Fibroblast of villous mesenchyme (primary cell): ENCODE measurements at regions not wholly inside any gene's neighbourhood (a gene's known extent, or its start where the extent isn't known, plus 50 kb on each side); places are given as distances from the start of the nearest gene placed in this dataset.
"Not testable (repeated sequence)": the region's sequence is repeated elsewhere in the genome, so short reads cannot be mapped to it uniquely, and the experiment has no call there.

Experiments
- DNase-seq: peaks from one replicate; pipeline ENCODE4 v3.0.0-alpha.2; 2010; ENCODE audit warnings: low read depth
- H3K4me3 ChIP-seq: 2 replicates; pipeline ENCODE4 v1.5.1; 2011; ENCODE audit warnings: low read depth, mild to moderate bottlenecking, low read length
- TF ChIP-seq, protein P1 (sequence below): IDR thresholded peaks from 2 replicates; pipeline ENCODE4 v1.5.1; 2012; ENCODE audit warnings: low read depth, mild to moderate bottlenecking, low read length; ENCODE audit not compliant: insufficient read depth

DNA sequence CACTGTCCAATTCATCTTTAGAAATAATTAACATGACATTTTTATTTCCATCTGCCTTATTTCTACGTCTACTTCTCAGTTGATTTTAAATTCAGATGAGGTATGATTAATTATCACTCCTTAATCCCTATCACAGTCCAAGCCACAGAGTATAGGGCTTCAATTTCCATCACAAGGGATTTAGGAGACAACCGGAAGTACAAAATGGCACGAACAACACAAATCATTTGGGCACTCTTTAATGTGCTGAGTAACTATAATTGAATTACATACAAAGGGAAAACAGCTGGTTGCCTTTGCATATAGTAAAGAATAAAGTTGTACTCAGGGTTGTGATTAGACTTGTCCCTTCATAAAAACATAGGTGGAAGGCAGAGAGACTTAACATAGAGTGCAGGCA is 290.4 kb upstream of the MAGEB16 start:
- DNase-seq = no peak
- no peak overlapping the region for H3K4me3 ChIP-seq
- TF ChIP-seq, protein P1, sequence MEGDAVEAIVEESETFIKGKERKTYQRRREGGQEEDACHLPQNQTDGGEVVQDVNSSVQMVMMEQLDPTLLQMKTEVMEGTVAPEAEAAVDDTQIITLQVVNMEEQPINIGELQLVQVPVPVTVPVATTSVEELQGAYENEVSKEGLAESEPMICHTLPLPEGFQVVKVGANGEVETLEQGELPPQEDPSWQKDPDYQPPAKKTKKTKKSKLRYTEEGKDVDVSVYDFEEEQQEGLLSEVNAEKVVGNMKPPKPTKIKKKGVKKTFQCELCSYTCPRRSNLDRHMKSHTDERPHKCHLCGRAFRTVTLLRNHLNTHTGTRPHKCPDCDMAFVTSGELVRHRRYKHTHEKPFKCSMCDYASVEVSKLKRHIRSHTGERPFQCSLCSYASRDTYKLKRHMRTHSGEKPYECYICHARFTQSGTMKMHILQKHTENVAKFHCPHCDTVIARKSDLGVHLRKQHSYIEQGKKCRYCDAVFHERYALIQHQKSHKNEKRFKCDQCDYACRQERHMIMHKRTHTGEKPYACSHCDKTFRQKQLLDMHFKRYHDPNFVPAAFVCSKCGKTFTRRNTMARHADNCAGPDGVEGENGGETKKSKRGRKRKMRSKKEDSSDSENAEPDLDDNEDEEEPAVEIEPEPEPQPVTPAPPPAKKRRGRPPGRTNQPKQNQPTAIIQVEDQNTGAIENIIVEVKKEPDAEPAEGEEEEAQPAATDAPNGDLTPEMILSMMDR = no peak

DNA sequence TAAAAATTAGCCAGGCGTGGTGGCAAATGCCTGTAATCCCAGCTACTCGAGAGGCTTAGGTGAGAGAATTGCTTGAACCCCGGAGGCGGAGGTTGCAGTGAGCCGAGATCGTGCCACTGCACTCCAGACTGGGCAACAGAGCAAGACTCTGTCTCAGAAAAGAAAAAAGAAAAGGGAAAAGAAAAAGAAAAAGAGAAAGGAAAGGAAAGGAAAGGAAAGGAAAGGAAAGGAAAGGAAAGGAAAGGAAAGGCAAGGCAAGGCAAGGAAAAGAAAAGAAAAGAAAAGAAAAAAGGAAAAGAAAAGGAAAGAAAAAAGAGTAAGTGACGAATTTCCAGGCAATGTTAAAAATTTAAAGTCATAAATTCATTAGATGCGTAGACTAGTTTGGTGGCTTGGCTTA is 250.1 kb upstream of the MAGEB16 start:
- DNase-seq, H3K4me3 ChIP-seq: not testable (repeated sequence)

DNA sequence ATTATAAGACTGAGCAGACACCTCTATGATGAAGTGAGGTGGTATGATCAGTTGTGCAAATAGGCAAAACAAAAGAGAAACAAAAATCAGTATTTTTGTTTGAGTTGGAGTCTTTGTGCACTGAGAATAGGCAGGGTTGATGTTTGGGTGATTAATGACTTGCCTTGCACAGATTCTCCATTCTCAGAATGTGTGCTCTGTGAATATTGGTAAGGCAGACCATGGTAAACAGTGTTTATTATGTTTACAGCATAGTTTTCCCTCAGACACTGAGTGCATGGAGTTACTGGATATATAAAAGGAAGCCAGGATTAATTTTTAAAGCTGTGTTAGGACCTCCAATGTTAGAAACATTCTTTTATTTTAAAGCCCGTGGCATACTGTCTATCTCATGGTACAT is 240.2 kb upstream of the MAGEB16 start:
- H3K4me3 ChIP-seq = no peak overlapping the region
- TF ChIP-seq, protein P1 = no peak
- DNase-seq = no peak

DNA sequence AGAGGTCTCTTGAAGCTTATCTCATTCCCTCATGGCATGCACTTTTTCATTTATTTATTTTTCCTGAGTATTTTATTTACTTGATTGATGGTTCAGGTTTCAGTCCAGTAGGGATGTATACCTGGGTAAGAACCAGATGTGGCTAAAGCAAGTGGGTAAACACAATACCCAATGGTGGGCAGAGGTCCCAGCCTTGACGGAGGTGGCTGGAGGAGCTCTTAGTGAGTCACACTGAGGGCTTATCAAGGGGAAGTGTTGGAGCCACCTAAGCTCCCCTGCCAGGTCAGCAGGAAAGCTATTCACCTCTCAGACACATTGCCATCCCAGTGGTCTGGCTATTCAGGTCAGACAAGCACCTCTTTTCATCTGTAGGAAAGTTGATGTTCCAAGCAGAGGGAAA is 236.2 kb upstream of the MAGEB16 start:
- no peak for DNase-seq
- TF ChIP-seq, protein P1 = no peak
- no peak overlapping the region for H3K4me3 ChIP-seq

DNA sequence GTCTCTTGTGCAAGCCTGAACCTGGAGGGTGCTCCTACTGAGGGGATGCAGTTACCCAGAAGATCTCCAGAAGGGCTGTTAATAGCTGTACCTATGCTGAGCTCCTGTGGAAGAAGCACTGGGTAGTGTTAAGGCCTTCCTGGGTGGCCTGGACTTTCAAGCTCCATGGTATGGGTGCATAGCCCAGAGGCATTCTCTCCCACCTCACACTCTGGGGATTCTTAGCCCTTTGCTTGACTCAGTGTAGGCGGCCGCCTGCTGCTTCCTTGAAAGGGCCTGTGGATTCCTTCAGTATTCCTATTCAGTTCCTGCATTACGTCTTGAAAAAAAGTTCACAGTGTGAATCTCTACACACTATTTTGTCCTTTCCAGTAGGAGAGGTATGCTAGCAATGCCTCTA is 235.7 kb upstream of the MAGEB16 start:
- no peak for DNase-seq
- no peak overlapping the region for H3K4me3 ChIP-seq
- TF ChIP-seq, protein P1 = no peak

DNA sequence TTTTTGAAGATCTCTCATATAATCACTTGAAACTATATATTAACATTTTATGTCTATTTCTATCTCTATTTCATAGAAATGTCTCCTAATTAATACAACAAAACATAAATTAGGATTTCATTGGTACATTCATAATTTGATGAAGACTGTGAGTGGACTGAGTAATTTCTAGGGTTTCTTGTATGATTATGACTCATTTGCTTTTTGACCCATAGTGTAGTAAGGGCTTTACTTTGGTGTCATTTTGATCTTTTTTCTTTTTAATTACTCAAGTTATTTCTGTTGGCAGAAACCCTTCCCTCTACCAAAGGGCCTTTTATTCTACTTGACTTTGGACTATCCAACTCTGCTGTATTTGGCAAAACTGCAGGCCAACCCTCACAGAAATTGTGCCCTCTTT is 207.9 kb upstream of the MAGEB16 start:
- no peak overlapping the region for H3K4me3 ChIP-seq
- TF ChIP-seq, protein P1 = no peak

DNA sequence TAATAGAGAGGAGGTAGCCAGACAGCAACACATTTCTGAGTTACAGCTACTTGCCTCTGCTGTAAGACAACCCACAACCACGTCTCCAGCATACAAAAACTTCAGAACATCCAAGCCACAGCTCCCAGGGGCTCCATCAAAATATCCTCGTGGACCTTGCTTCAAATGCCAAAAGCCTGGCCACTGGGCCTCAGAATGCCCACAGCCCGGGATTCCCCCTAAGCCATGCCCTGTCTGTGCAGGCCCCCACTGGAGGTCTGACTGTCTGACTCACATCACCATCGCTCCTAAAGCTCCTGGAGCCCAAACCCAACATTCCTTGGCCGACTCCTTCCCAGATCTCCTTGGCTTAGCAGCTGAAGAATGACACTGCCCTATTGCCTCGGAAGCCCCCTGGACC is 186.6 kb upstream of the MAGEB16 start:
- not testable (repeated sequence) for DNase-seq, H3K4me3 ChIP-seq

More for the DNA sequence above, 207.9 kb upstream of the MAGEB16 start:
- no peak for DNase-seq

DNA sequence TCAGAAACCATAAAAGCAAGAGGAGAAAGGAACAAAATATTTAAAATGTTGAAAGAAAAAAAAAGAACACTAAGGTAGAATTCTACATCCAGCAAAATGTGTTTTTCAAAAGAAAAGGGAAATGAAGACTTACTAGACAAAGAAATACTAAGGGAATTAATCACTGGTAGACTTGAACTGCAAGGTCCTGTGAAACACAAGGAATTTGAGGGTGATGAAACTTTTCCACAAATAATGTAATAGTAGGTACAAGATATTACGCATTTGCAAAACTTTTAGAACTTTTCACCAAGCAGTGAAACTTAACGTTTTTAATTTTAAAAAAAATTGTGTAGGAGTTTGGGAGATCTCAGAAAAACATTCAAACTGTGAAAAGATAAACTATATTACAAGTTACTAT is 180.3 kb upstream of the MAGEB16 start:
- TF ChIP-seq, protein P1 = no peak
- no peak for DNase-seq
- no peak overlapping the region for H3K4me3 ChIP-seq
